ENCODE measurements at regions not wholly inside any gene's neighbourhood (a gene's known extent, or its start where the extent isn't known, plus 50 kb on each side); places are given as distances from the start of the nearest gene placed in this dataset.

DNA sequence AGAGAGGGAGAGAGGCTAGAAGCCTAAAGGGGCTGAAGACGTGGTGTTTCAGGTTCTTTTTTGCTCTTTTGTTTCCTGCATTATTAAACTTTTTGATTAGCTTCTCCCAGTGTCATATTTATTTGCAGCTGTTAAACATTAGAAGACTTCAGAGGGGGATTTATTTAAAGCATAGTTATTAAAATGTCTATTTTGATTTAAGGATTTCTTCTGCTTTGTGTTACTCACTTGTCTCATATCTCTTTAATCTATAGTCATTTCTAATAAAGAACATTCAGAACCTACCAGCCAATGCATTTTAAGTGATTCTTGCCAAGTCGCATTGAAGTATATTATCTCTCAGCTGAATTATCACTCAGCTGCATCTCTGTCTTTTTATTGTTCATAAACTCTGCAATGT lies 152.0 kb upstream of the DYRK2 start:
- TF ChIP-seq ZNF274 (IDR thresholded peaks at IDR 0.05; ENCODE audit: low read depth, low read length) (no peak), SUZ12 (IDR thresholded peaks at IDR 0.05; ENCODE audit: extremely low read depth, insufficient read depth, insufficient read length) (no peak), YY1 (IDR thresholded peaks at IDR 0.05; ENCODE audit: insufficient read depth, insufficient read length) (no peak)
